Astrocyte (in vitro differentiated cells and primary cell): ENCODE measurements at regions not wholly inside any gene's neighbourhood (a gene's known extent, or its start where the extent isn't known, plus 50 kb on each side); places are given as distances from the start of the nearest gene placed in this dataset.
"Not testable (repeated sequence)": the region's sequence is repeated elsewhere in the genome, so short reads cannot be mapped to it uniquely, and the experiment has no call there.

ENCODE experiments used
- DNase-seq: peaks from one replicate; pipeline ENCODE4 v3.0.0-alpha.2; 2010; ENCODE audit warnings: low read depth
- FAIRE-seq: peaks from 2 replicates; lab custom pipeline; 2011; peaks lifted over from hg19 to GRCh38; lab: Jason Lieb, UNC
- H2AFZ ChIP-seq: 2 replicates; pipeline ENCODE4 v1.6.0; 2012; ENCODE audit warnings: low read depth, low read length, inconsistent platforms
- H3K27ac ChIP-seq: 2 replicates; pipeline ENCODE4 v1.5.1; 2011; ENCODE audit warnings: low read depth, low read length, inconsistent platforms
- H3K27me3 ChIP-seq: 2 replicates; pipeline ENCODE4 v1.6.0; 2011; ENCODE audit warnings: low read length, inconsistent platforms; ENCODE audit not compliant: insufficient read depth
- H3K36me3 ChIP-seq: 2 replicates; pipeline ENCODE4 v1.5.1; 2011; ENCODE audit warnings: low read length, inconsistent platforms; ENCODE audit not compliant: insufficient read depth
- H3K4me1 ChIP-seq: 2 replicates; pipeline ENCODE4 v1.5.1; 2011; ENCODE audit warnings: low read length, inconsistent platforms; ENCODE audit not compliant: insufficient read depth
- H3K4me2 ChIP-seq: 2 replicates; pipeline ENCODE4 v1.6.0; 2012; ENCODE audit warnings: low read length, inconsistent platforms
- H3K4me3 ChIP-seq: 2 replicates; pipeline ENCODE4 v1.5.1; 2011; ENCODE audit warnings: low read depth, mild to moderate bottlenecking, low read length, inconsistent platforms; ENCODE audit not compliant: insufficient read depth
- H3K79me2 ChIP-seq: 2 replicates; pipeline ENCODE4 v1.6.0; 2012; ENCODE audit warnings: mild to moderate bottlenecking, low read length, inconsistent platforms; ENCODE audit not compliant: insufficient read depth
- H3K9ac ChIP-seq: 2 replicates; pipeline ENCODE4 v1.6.0; 2012; ENCODE audit warnings: mild to moderate bottlenecking, low read length, inconsistent platforms
- H3K9me3 ChIP-seq: 2 replicates; pipeline ENCODE4 v1.5.1; 2012; ENCODE audit warnings: low read depth, mild to moderate bottlenecking, low read length, inconsistent platforms; ENCODE audit not compliant: insufficient read depth
- H4K20me1 ChIP-seq: 2 replicates; pipeline ENCODE4 v1.6.0; 2012; ENCODE audit warnings: low read length, inconsistent platforms; ENCODE audit not compliant: insufficient read depth
- H3K27ac Mint-ChIP-seq: one replicate; pipeline ENCODE4 v1.8.0; 2021; ENCODE audit warnings: mild to moderate bottlenecking, mixed read lengths; ENCODE audit not compliant: unreplicated experiment
- H3K27me3 Mint-ChIP-seq: one replicate; pipeline ENCODE4 v1.8.0; 2021; ENCODE audit warnings: low read depth, mixed read lengths; ENCODE audit not compliant: unreplicated experiment
- H3K36me3 Mint-ChIP-seq: one replicate; pipeline ENCODE4 v1.8.0; 2021; ENCODE audit warnings: low read depth, mixed read lengths; ENCODE audit not compliant: unreplicated experiment
- H3K4me1 Mint-ChIP-seq: one replicate; pipeline ENCODE4 v1.8.0; 2021; ENCODE audit warnings: low read depth, mixed read lengths; ENCODE audit not compliant: unreplicated experiment
- H3K4me3 Mint-ChIP-seq: one replicate; pipeline ENCODE4 v1.8.0; 2021; ENCODE audit warnings: mild to moderate bottlenecking, moderate library complexity, mixed read lengths; ENCODE audit not compliant: unreplicated experiment
- H3K9me3 Mint-ChIP-seq: one replicate; pipeline ENCODE4 v1.8.0; 2021; ENCODE audit warnings: mild to moderate bottlenecking, mixed read lengths; ENCODE audit not compliant: unreplicated experiment
- CTCF ChIP-seq: IDR thresholded peaks from 2 replicates; pipeline ENCODE4 v1.5.1; 2011; ENCODE audit warnings: low read depth, mild to moderate bottlenecking, inconsistent platforms, low read length, moderate library complexity; ENCODE audit not compliant: insufficient read depth
- EZH2 ChIP-seq: IDR thresholded peaks from 2 replicates; pipeline ENCODE4 v1.6.1; 2012; ENCODE audit warnings: mild to moderate bottlenecking, low read length, inconsistent platforms; ENCODE audit not compliant: insufficient read depth

- FAIRE-seq (no peak), DNase-seq (no peak)
- Mint-ChIP-seq H3K4me1 (peaks cover 6% of the 10 kb centered on the region), H3K27ac (no peak overlapping the region), H3K27me3 (no peaks in the 10 kb centered on the region), H3K36me3 (peaks cover 4% of the 10 kb centered on the region), H3K4me3 (no peak overlapping the region), H3K9me3 (no peaks in the 10 kb centered on the region)
- no peaks in the 10 kb centered on the region for H3K9me3 ChIP-seq
- H3K4me1 ChIP-seq = no peaks in the 10 kb centered on the region
- H2AFZ ChIP-seq = no peak overlapping the region
- H3K27ac ChIP-seq = no peak overlapping the region
- H4K20me1 ChIP-seq = no peaks in the 10 kb centered on the region
- no peaks in the 10 kb centered on the region for H3K79me2 ChIP-seq
- H3K4me2 ChIP-seq = no peak overlapping the region
- no peak overlapping the region for H3K4me3 ChIP-seq
- TF ChIP-seq CTCF (no peak), EZH2 (no peak)
- H3K36me3 ChIP-seq = no peaks in the 10 kb centered on the region
- no peaks in the 10 kb centered on the region for H3K27me3 ChIP-seq
- no peak overlapping the region for H3K9ac ChIP-seq
Measured at GRCh38 chr4:156512622-156513021, 459.0 kb downstream of the PDGFC start.

- not testable (repeated sequence) for FAIRE-seq, H3K36me3 Mint-ChIP-seq, H3K9me3 ChIP-seq, H3K36me3 ChIP-seq, H3K79me2 ChIP-seq, H3K4me3 Mint-ChIP-seq, H3K9ac ChIP-seq, H2AFZ ChIP-seq, H3K27ac ChIP-seq, H3K27ac Mint-ChIP-seq, H3K27me3 Mint-ChIP-seq, H3K9me3 Mint-ChIP-seq, H3K4me1 Mint-ChIP-seq, H3K4me1 ChIP-seq, H3K27me3 ChIP-seq, H3K4me3 ChIP-seq, DNase-seq, H3K4me2 ChIP-seq, H4K20me1 ChIP-seq
Measured at GRCh38 chr4:156509921-156510320, 461.7 kb downstream of the PDGFC start.

GRCh38 chr4:156505341-156505955 lies 466.2 kb downstream of the PDGFC start:
- Histone ChIP-seq H2AFZ (no peak overlapping the region), H3K4me1 (no peaks in the 10 kb centered on the region), H3K27me3 (no peaks in the 10 kb centered on the region), H3K4me3 (no peak overlapping the region), H3K79me2 (no peaks in the 10 kb centered on the region), H3K36me3 (no peaks in the 10 kb centered on the region), H3K9ac (no peak overlapping the region), H3K9me3 (no peaks in the 10 kb centered on the region), H3K4me2 (no peak overlapping the region), H3K27ac (no peak overlapping the region), H4K20me1 (no peaks in the 10 kb centered on the region)
- H3K4me1 Mint-ChIP-seq = peaks cover 10% of the 10 kb centered on the region
- FAIRE-seq = no peak
- peaks cover 4% of the 10 kb centered on the region for H3K36me3 Mint-ChIP-seq
- H3K4me3 Mint-ChIP-seq = no peak overlapping the region
- no peak overlapping the region for H3K27ac Mint-ChIP-seq
- H3K27me3 Mint-ChIP-seq = no peaks in the 10 kb centered on the region
- TF ChIP-seq CTCF (no peak), EZH2 (no peak)
- peak; percentile 53 for DNase-seq
- H3K9me3 Mint-ChIP-seq = no peaks in the 10 kb centered on the region
